Progenitor cell of endocrine pancreas (in vitro differentiated cells): ENCODE measurements at regions not wholly inside any gene's neighbourhood (a gene's known extent, or its start where the extent isn't known, plus 50 kb on each side); places are given as distances from the start of the nearest gene placed in this dataset.

ENCODE experiments used
- DNase-seq: peaks from one replicate; pipeline ENCODE4 v3.0.0; 2021; ENCODE audit warnings: low spot score; ENCODE audit not compliant: unreplicated experiment
- H3K27ac Mint-ChIP-seq: 2 replicates; pipeline ENCODE4 v1.8.0; 2021; ENCODE audit warnings: mild to moderate bottlenecking, moderate library complexity, mixed read lengths
- H3K27me3 Mint-ChIP-seq: 2 replicates; pipeline ENCODE4 v1.8.0; 2021; ENCODE audit warnings: mixed read lengths
- H3K36me3 Mint-ChIP-seq: 2 replicates; pipeline ENCODE4 v1.8.0; 2022; ENCODE audit warnings: mixed read lengths; ENCODE audit not compliant: insufficient read depth
- H3K4me1 Mint-ChIP-seq: 2 replicates; pipeline ENCODE4 v1.8.0; 2021; ENCODE audit warnings: low read depth, mixed read lengths
- H3K4me3 Mint-ChIP-seq: 2 replicates; pipeline ENCODE4 v1.8.0; 2021; ENCODE audit warnings: low read depth, mild to moderate bottlenecking, moderate library complexity, mixed read lengths
- H3K9me3 Mint-ChIP-seq: 2 replicates; pipeline ENCODE4 v1.8.0; 2021; ENCODE audit warnings: low read depth, mixed read lengths
- CTCF ChIP-seq: fragments of 200-600 bp; sonication (generic); IDR thresholded peaks from one replicate; pipeline ENCODE4 v1.5.0; 2021; ENCODE audit warnings: antibody characterized with exemption, mild to moderate bottlenecking; ENCODE audit not compliant: unreplicated experiment

DNA sequence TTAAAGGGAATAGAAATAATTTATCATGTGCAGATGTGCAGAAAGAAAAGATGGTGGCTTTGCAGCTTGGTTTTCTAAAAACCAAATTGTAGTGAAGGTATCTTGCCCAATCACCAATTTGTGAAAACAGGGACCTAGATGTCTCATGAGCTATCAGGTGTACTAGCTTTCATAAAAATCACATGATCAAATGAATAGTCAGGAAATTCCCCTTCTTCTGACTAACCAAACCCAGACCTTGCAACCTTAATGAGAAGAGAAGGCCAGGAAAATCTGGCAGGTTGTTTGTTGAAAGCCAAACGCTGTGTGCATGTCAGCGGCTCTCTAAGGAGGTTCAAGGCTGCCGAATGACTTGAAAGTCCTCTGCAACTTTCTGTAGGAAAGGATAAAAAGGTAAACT is 304.4 kb upstream of the NRP1 start:
- Mint-ChIP-seq H3K27me3 (peaks cover 2% of the 10 kb centered on the region), H3K4me3 (no peak overlapping the region), H3K36me3 (no peaks in the 10 kb centered on the region), H3K4me1 (no peaks in the 10 kb centered on the region), H3K27ac (no peak overlapping the region), H3K9me3 (no peaks in the 10 kb centered on the region)
- TF ChIP-seq CTCF, result no peak
- DNase-seq, result no peak

GRCh38 chr10:33638374-33638773 is 303.9 kb upstream of the NRP1 start:
- no peak for DNase-seq
- no peaks in the 10 kb centered on the region for H3K27me3 Mint-ChIP-seq
- no peaks in the 10 kb centered on the region for H3K4me1 Mint-ChIP-seq
- no peaks in the 10 kb centered on the region for H3K36me3 Mint-ChIP-seq
- H3K4me3 Mint-ChIP-seq, result no peak overlapping the region
- TF ChIP-seq CTCF, result no peak
- no peak overlapping the region for H3K27ac Mint-ChIP-seq
- no peaks in the 10 kb centered on the region for H3K9me3 Mint-ChIP-seq

DNA sequence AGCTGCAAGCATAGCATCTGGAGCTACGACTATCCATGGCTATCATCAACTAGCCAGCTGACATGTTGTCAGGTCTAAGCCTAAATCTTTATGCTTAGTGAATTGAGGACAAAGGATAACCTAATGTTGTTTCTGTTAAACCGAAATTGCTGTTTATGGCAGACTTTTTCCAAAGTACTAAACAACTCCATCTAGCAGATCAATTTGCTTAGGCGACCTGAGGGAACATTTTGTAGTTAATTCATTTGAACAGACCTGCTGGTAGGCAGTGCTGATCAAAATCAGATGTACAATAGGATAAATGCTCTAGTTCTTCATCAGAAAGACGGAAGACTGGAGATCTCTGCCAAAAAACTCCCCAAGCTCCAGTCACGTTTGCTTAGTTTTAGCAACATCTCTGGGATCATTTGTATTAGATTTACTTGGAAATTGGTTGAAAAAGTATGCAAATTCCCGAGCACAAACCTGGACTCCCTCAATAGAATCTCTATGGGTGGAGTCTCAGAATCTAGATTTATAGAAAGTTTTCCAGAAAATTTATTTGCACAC is 301.6 kb upstream of the NRP1 start:
- Mint-ChIP-seq H3K27me3 (peaks cover 4% of the 10 kb centered on the region), H3K4me1 (no peaks in the 10 kb centered on the region), H3K9me3 (no peaks in the 10 kb centered on the region), H3K27ac (no peak overlapping the region), H3K36me3 (no peaks in the 10 kb centered on the region), H3K4me3 (no peak overlapping the region)
- DNase-seq, result no peak
- no peak for TF ChIP-seq CTCF

- H3K9me3 Mint-ChIP-seq, result no peaks in the 10 kb centered on the region
- no peak for TF ChIP-seq CTCF
- no peak overlapping the region for H3K27ac Mint-ChIP-seq
- H3K27me3 Mint-ChIP-seq, result peaks cover 10% of the 10 kb centered on the region
- no peaks in the 10 kb centered on the region for H3K4me1 Mint-ChIP-seq
- DNase-seq, result no peak
- no peaks in the 10 kb centered on the region for H3K36me3 Mint-ChIP-seq
- no peak overlapping the region for H3K4me3 Mint-ChIP-seq
Observed at GRCh38 chr10:33632432-33632831, 298.0 kb upstream of the NRP1 start.

DNA sequence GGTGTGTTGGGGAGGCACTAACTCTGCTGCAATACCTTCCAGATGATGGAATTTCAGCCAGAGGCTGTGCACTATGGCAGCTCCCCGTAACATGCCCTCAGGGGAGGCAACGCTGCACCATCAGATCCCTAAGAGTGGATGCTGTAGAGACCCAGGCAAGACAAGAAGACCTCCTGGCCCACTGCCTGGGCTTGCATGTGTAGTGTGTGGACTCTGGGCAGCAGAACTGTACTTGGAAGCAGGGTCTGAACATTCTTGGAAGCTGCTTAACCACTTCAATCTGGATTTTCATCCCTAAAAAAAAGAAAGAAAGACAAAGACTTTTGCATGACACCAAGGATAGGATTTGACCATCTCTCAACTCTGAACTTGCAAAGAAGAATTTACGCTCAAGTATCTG is 297.5 kb upstream of the NRP1 start:
- no peaks in the 10 kb centered on the region for H3K4me1 Mint-ChIP-seq
- no peaks in the 10 kb centered on the region for H3K9me3 Mint-ChIP-seq
- H3K36me3 Mint-ChIP-seq, result no peaks in the 10 kb centered on the region
- no peak overlapping the region for H3K27ac Mint-ChIP-seq
- peaks cover 10% of the 10 kb centered on the region for H3K27me3 Mint-ChIP-seq
- no peak for TF ChIP-seq CTCF
- no peak overlapping the region for H3K4me3 Mint-ChIP-seq
- DNase-seq, result no peak
